ENCODE measurements at regions not wholly inside any gene's neighbourhood (a gene's known extent, or its start where the extent isn't known, plus 50 kb on each side); places are given as distances from the start of the nearest gene placed in this dataset.
"Not testable (repeated sequence)": the region's sequence is repeated elsewhere in the genome, so short reads cannot be mapped to it uniquely, and the experiment has no call there.

DNA sequence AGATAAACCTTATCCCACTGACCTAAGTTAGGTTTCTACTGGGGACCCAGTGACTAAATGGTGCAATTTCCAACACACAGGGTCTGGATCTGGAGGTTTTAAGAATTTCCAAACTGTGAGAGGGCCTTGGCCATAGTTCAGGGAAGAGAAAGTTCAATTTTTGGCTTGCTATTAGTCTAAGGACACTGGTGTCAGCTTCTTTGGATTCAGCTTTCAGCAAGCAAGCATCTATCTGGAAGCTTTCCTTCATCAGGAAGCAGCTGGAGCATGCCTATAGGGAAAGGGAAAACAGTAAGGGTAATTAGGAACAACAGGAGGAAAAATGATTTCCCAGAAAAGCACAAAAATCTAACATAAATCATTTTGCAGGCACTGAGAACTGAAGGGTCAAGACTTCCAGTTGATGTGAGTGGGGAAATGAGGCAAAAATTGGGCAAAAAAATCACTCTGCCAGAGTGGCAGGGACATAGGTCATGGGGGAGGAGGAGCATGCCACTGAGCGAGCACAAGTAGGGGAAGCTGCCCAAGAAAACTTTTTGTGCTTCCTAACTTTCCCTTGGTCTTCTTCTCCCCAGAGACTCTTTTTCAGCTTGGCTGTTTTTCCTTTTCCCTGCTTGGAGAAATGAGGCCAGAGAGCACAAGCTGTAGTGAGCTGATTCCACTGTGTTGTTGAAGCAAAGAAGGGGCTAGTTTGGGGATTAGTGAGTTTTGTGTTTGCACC, 299.6 kb downstream of the FGF10 start:
- WGBS, 3 donors, result 23 to 47% (median 26%) methylated on average over 1 of the region's 1 CpG
- H3K27ac ChIP-seq (ENCODE audit: low read depth, low read length), result peak overlapping the region; percentile 55

DNA sequence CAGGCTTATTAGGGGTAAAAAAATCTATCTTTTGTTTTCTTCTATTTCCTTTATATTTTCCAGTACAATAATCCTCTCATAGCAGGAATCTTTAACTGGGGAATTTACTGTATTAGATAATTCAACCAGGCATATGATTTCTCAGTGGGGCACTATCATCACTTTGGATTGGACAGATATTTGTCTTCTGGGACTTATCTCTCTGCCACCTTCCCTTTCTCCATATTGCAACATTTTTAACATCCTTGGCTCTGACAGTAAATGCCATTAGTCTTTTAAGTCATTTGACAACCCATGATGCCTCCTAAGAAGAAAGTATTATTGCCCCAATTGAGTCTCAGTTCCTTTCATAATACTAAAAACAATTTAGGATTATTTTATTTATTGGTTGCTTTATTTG, 304.1 kb downstream of the FGF10 start:
- no peak overlapping the region for H3K27ac ChIP-seq (ENCODE audit: low read depth, low read length)

DNA sequence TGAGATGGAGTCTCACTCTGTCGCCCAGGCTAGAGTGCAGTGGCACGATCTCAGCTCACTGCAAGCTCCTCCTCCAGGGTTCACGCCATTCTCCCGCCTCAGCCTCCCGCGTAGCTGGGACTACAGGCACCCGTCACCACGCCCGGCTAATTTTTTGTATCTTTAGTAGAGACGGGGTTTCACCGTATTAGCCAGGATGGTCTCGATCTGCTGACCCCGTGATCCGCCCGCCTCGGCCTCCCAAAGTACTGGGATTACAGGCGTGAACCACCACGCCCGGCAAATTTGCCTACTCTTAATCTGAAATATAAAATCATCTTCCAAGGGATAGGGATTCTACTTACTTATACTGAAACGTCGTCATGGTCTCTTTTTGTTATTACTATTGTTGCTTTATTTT, 314.7 kb downstream of the FGF10 start:
- H3K27ac ChIP-seq (ENCODE audit: low read depth, low read length), result not testable (repeated sequence)
- WGBS, 3 donors, result 94 to 96% (median 94%) methylated on average over 21 of the region's 21 CpGs

DNA sequence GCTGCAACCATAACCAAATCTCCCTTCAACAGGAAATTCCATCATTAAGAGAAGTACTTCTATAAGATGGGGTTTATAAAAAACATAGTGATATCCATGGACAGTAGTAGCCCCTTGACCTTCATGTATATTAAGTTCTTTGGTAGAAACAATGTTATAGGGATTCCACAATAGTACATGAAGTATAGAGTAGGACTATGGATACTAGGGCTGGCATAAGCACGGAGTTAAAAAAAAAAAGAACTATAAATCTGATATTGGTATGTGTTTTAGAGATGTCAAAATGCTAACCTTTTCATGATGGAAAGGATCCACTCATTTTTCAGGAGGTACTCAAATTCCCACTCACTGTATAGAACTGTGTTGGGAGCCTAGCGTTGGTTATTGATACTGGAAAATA, 337.6 kb downstream of the FGF10 start:
- no peak overlapping the region for H3K27ac ChIP-seq (ENCODE audit: low read depth, low read length)
- WGBS, 3 donors, result 77 to 91% (median 81%) methylated on average over 2 of the region's 2 CpGs

DNA sequence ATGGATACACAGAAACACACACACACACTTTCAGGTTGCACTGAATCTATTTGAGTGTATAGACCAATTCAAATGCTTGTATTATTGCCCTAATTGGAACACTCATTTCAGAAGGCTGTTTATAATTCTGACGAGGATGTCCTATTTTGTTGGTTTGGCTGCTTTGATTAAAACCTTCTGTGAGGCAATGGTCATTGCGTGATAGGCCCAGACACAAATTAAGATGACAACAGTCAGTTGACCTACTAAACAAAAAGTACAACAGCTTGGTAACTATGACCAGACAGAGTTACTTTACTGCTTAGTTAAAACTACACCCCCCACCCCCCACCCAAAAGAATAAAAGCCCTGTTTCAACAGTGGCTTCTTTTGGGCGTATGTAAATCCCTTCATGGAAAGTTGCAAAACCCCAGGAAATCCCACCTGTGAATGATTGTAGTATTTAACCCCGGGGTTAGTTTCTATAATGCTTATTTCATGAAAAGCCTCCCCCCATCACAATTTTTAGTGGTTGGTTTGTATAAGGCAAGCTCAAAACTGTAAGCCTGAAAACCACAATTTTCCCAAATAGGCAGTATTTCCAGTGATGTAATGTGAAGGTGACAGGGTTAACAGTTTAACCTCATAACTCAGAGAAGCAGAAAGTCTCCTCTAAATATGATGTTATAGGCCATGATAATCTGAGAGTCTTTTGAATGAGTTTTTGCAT, 340.8 kb downstream of the FGF10 start:
- 49 to 61% (median 57%) methylated on average over 4 of the region's 4 CpGs for WGBS, 3 donors
- no peak overlapping the region for H3K27ac ChIP-seq (ENCODE audit: low read depth, low read length)

DNA sequence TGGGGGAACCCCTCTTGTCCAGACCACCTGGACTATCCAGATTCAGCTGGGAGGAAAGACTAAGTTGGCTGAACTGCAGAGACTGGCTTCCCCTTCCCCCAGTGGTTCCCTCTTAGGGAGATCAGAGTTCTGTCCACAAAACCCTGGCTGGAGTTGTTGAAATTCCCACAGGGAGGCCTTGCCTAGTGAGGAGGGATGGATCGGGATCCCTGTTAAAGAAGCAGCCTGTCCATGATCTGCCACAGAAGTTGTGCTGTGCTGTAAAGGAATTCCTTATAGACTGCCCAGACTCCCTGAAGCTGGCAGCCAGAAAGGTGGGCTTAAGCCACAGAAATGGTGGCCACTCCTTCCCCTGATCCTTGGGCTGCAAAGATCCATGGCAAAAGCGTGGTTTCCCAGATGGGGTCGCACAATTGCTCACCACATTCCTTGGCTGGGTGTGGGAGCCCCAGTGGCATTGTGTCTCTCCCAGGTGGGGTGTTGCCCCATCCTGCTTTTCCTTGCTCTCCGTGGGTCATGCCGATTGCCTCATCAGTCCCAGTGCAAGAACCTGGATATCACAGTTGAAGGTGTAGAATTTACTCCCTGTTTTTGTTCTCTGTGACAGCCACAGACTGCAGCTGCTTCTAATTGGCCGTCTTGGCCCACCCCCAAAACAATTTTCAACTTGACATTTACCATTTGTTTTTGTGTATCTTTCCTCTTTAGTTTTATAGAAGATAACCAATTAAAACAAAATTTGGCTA, 342.4 kb downstream of the FGF10 start:
- no peak overlapping the region for H3K27ac ChIP-seq (ENCODE audit: low read depth, low read length)

DNA sequence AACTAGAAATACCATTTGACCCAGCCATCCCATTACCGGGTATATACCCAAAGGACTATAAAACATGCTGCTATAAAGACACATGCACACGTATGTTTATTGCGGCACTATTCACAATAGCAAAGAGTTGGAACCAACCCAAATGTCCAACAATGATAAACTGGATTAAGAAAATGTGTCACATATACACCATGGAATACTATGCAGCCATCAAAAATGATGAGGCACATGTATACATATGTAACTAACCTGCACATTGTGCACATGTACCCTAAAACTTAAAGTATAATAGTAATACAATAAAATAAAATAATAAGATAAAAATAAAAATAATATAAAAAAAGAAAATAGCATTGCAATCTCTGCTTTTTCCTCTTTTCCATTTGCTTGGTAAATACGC, 344.7 kb downstream of the FGF10 start:
- H3K27ac ChIP-seq (ENCODE audit: low read depth, low read length), result not testable (repeated sequence)
- 90 to 96% (median 94%) methylated on average over 4 of the region's 4 CpGs for WGBS, 3 donors

More for the DNA sequence above, 342.4 kb downstream of the FGF10 start:
- 56 to 67% (median 58%) methylated on average over 6 of the region's 6 CpGs for WGBS, 3 donors

DNA sequence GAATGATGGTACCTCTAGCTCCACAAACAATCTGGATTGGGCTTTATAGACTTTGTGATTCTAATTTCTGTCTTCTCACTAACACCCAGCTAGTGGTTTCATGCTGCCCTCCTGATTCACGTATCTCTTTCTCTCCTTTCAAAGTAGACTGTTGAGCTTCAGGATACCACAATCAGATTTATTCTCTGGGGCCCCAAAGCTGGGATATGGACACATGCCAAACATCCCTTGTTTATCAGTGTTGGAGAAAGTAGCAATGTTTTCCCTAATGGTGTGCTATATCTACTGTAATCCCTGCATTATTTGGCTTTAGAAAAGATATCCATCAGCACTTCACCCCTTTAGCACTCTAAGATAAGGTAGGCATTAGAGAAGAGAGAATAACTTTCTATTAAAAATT, 361.0 kb downstream of the FGF10 start:
- no peak overlapping the region for H3K27ac ChIP-seq (ENCODE audit: low read depth, low read length)
- 25 to 83% (median 51%) methylated on average over 1 of the region's 1 CpG for WGBS, 3 donors

DNA sequence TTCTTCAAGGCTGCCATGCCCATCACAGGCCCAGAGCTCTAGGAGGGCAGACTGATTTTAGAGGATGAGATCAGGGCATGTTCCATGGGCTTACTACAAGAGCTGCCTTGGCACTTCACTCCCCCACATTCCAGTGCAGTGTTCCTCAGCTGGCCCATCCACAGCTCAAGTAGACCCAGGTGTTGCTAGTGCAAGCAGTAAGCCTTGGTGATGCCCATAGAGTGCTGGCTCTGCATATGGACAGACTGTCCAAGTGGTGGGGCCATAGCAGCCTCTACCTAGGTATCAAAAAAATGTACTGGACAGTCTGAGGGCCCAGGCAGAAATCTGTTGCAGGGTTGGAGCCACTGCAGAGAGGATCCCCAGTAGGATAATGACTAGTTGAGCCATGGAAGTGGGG, 366.6 kb downstream of the FGF10 start:
- no peak overlapping the region for H3K27ac ChIP-seq (ENCODE audit: low read depth, low read length)

DNA sequence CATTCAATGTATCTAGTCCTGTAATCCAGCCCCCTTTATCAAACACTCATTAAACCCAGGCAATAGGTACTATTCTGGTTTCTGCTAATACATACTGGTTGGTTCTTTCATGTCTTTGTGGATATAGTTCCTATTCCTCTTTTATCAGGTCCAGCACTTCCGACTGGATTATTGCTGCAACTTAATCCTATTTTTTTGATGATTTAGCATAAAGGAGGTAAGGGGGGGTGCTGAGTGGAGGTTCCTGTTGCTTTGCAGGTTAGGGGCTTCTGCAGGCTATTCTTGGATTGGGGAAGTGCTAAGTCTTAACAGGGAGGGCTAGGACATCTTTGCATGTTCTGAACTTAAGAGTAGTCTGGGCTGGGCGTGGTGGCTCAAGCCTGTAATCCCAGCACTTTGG, 377.7 kb downstream of the FGF10 start:
- H3K27ac ChIP-seq (ENCODE audit: low read depth, low read length), result no peak overlapping the region
- 75 to 88% (median 85%) methylated on average over 2 of the region's 2 CpGs for WGBS, 3 donors

DNA sequence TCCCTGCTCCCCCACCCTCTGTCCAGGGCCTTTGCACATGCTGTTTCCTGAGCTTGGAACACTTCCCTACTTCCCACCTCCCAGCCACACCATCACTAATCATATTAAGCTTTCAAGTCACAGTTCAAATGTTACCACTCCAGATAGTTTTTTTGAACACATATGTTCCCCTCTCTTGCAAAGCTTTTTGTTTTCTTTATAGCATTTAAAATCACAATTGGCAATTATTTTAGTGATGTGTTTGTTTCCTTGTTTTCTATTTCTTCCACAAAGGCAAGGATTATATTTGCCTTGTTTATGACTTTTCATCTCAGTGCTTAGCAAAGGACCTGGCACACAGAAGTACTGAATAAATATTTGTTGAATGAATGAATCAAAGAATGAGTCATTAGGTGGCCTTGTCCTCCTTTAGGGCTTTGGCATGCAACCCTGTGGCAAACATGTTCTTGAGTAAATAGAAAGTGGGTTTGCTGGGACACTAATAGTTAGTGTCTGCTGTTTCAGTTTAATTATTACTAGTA, 386.8 kb downstream of the FGF10 start:
- no peak overlapping the region for H3K27ac ChIP-seq (ENCODE audit: low read depth, low read length)

DNA sequence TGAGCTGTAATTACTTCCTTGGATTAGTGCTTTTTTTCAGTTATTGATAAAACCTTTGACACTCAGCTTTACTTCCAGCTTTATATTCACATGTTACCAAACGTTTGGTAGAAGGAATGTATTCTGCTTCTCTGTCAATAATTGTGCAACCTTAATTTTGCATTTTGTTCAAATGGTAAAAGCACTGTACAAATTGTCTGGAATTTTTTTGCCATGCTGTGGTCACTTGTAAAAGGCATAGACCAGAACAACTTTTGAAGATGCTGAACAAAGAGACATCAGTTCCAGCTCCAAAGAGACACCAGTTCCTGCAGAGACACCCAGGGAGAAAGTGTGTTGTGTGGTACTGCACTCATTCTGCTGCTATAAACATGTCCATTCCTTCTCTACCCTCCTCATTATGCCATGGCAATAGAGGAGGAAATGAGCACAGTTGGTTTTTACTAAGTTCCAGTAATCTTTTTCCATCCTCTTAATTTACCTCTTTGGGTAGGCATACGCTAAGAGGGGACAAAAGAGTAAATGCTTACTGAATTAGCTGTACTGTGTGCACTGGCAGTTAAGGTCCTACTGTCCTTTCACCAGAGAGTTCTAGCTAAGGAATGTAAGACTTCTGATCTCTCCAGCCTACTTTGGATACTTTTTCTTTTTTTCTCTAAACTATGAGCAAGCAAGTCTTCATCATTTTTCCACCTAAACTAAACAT, 387.4 kb downstream of the FGF10 start:
- no peak overlapping the region for H3K27ac ChIP-seq (ENCODE audit: low read depth, low read length)
- 50 to 65% (median 62%) methylated on average over 2 of the region's 2 CpGs for WGBS, 3 donors

DNA sequence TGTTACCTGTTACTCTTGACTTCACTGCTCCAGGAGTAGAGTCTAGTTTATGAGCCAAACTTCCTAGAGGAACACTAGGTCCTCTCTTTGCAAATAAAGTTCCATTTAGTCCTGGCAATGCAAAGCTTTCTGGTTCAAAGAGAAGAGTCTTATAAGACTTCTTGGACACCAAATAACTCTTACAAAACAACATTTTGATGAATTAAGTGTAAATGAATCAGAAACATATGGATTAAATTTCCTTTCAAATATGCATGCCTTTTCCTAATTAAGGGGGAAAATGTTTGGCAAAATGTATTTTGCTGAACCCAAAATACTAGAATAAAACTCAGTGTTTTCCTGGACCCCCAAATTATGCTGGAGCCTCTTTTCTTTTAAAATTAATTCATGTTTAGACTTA, 388.0 kb downstream of the FGF10 start:
- H3K27ac ChIP-seq (ENCODE audit: low read depth, low read length), result no peak overlapping the region

DNA sequence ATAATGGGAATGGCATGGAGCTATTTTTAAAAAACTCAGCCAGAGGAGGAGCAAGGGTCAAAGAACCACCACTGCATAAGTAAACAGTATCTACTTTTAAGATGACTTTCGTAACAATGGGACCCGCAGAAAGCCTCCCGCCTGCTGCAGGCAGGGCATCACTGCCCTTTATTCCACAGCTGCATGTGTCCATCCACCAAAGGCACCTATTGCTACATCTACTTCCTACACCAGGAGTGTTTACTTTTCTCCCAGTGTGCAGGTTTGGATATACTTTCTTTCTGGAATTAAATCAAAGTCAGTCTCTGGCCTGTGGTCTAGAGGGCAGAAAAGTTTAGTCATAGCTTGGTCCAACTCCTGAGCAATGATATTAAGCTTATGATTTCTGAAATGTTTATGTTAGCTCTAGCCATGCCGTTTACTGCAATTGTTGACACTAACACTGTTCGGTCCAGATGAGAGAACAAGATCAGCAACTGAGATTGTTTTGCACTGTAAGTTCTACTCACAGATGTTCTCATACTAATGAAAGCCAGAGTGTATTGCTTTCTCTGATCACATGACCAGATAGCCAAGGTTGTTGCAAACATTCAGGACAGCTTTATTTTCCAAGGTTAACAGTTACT, 391.5 kb downstream of the FGF10 start:
- 48 to 61% (median 61%) methylated on average over 5 of the region's 5 CpGs for WGBS, 3 donors
- no peak overlapping the region for H3K27ac ChIP-seq (ENCODE audit: low read depth, low read length)

DNA sequence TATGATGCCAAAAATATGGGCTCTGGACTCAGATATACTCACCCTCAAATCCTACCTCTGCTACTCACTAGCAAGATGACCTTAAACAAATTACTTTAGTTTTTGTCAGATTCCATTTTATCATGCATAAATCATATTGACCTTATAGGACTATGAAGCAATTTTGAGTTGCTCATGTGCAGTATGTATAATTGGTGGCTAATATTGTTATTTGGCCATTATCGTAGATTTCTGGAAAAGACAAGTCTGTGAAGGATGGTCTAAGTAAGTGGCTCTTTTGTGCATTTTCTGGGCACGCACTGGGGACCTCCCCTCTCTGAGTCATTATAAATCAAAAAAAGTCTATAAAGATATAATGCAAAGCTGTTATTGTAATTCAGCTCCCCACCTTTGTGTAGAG, 393.0 kb downstream of the FGF10 start:
- WGBS, 3 donors, result 90 to 98% (median 95%) methylated on average over 2 of the region's 2 CpGs
- no peak overlapping the region for H3K27ac ChIP-seq (ENCODE audit: low read depth, low read length)

DNA sequence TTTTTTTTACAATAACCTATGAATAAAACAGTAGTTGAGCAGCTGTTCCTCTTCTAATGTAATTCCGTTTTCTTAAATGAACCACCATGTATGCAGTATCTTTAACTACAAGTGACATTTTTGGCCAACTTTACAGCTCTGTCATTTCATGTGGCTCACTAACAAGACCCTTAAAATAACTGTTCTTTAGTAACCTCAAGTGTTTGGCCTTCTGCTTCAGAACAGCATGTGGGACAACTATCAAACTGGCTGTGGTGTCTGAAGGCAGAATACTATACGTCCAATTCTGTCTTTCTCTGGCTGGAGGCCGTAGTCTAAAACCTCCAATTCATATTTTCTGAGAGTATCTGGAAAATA, 391.4 kb downstream of the NNT start:
- H3K27ac ChIP-seq (ENCODE audit: low read depth, low read length), result no peak overlapping the region
- WGBS, 3 donors, result 71 to 84% (median 73%) methylated on average over 3 of the region's 3 CpGs

DNA sequence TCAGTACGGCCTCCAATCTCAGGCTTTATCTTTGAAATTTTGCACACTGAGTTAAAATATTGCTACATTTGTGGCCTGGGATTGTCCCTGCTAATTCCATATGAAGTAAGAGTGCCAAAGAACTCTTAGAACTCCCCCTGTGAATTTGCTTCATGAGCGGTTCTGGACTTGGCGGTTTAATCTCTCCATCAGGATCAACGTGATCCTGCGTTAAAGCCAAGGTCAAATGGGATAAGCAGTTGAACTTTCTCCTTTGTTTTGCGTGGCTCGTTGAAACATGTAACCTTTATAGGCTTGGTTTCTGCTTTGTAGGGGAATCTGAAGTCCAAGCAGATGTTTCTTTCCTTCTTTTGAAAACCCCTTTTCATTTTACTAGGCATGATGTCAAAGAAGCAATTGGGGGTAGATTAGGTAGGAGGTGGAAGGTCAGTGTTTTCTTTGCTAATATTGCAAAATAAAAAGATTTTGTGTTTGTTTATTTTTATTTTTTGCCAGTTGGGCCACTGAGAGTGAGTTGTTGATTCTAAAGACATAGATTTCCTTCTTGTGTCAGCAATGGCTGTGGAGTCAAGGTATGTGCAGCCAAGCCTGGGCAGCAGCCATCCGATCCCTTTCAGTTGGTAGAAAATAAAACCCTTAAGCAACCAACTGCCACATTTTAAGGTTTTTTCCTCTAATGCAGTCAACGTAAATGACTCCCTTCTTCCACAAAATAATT, 390.8 kb downstream of the NNT start:
- H3K27ac ChIP-seq (ENCODE audit: low read depth, low read length), result no peak overlapping the region
- 61 to 82% (median 69%) methylated on average over 9 of the region's 9 CpGs for WGBS, 3 donors

DNA sequence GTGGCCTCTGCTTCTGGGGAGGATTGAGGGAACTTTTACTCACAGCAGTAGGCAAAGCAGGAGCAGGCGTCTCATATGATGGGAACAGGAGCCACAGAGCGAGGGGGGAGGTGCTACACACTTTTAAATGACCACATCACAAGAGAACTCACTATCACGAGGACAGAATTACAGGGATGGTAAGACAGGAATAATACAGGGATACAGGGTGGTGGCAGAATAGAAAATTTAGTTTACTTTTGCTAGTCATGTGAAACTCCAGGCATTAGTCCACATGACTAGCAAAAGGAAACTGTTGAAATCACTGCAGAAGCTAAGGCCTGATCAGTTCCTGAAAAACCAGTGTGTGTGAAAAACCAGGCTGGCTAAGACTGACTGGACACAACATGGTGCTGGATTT, 382.4 kb downstream of the NNT start:
- 70 to 78% (median 77%) methylated on average over 3 of the region's 3 CpGs for WGBS, 3 donors
- no peak overlapping the region for H3K27ac ChIP-seq (ENCODE audit: low read depth, low read length)

Data from adipose tissue (tissue), 3 donors.